Panc1 (cell line): ENCODE measurements at regions not wholly inside any gene's neighbourhood (a gene's known extent, or its start where the extent isn't known, plus 50 kb on each side); places are given as distances from the start of the nearest gene placed in this dataset.

Experiments used
- POLR2AphosphoS5 ChIP-seq: IDR thresholded peaks from 2 replicates; pipeline ENCODE4 v1.6.1; 2012; ENCODE audit warnings: mild to moderate bottlenecking, low read depth, low read length, moderate library complexity
- SIN3A ChIP-seq: IDR thresholded peaks from 2 replicates; pipeline ENCODE4 v1.6.1; 2012; ENCODE audit warnings: low read depth, mild to moderate bottlenecking, low read length, moderate library complexity, borderline replicate concordance; ENCODE audit not compliant: insufficient read depth
- TCF7L2 ChIP-seq: IDR thresholded peaks from 2 replicates; pipeline ENCODE4 v1.6.1; 2011; ENCODE audit warnings: mild to moderate bottlenecking, low read depth, low read length, inconsistent platforms
- TF ChIP-seq, protein P1 (sequence below): fragments of 450-650 bp; IDR thresholded peaks from 2 replicates; pipeline ENCODE4 v1.5.1; 2017; ENCODE audit warnings: mild to moderate bottlenecking
- TF ChIP-seq, protein P2 (sequence below), 2 experiments: IDR thresholded peaks; 2 replicates each; pipeline ENCODE4 v1.6.1; 2011 to 2012; ENCODE audit warnings: low read depth in 2 of 2, control low read depth in 1 of 2, low read length in 1 of 2, mild to moderate bottlenecking in 1 of 2, moderate library complexity in 1 of 2; ENCODE audit not compliant: insufficient read depth in 1 of 2

DNA sequence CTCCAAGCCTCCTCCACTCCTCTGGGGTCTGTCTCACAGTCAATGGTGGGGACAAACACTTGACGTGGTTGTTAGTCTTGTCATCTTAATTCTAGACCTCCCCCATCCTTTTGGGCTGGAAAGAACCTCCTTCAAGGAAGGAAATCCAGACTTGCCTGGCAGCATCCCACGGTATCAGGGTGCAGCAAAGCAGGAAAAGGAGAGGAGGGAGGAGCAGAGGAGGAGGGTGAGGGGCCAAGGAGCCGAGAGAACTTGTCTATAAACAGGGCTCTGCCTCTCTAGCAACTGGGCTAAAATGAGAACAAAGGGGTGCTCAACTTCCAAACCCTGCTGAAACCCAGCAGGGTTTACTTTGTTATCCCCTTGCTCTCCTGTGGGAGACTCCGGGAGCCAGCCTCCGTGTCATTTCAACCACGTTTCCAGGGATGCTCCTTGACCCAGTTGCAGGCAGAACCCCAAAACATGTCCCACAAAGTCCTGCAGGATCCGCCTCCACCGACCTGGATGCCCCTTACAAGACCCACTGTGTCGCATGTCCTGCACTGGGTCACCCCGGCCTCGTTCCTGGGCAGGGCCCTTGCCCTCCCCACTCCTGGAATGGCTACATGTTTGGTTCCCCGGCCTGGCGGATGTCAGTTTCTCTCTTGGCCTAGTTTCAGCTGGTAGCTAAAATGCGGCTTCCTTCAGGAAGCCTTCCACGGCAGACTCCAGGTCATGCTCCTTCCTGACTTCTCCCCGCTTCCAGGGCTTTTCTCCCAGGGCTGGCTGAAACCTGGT is 69.7 kb upstream of the MGMT start:
- TF ChIP-seq, protein P1, sequence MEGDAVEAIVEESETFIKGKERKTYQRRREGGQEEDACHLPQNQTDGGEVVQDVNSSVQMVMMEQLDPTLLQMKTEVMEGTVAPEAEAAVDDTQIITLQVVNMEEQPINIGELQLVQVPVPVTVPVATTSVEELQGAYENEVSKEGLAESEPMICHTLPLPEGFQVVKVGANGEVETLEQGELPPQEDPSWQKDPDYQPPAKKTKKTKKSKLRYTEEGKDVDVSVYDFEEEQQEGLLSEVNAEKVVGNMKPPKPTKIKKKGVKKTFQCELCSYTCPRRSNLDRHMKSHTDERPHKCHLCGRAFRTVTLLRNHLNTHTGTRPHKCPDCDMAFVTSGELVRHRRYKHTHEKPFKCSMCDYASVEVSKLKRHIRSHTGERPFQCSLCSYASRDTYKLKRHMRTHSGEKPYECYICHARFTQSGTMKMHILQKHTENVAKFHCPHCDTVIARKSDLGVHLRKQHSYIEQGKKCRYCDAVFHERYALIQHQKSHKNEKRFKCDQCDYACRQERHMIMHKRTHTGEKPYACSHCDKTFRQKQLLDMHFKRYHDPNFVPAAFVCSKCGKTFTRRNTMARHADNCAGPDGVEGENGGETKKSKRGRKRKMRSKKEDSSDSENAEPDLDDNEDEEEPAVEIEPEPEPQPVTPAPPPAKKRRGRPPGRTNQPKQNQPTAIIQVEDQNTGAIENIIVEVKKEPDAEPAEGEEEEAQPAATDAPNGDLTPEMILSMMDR, result no peak
- TF ChIP-seq TCF7L2, result no peak
- TF ChIP-seq, protein P2, sequence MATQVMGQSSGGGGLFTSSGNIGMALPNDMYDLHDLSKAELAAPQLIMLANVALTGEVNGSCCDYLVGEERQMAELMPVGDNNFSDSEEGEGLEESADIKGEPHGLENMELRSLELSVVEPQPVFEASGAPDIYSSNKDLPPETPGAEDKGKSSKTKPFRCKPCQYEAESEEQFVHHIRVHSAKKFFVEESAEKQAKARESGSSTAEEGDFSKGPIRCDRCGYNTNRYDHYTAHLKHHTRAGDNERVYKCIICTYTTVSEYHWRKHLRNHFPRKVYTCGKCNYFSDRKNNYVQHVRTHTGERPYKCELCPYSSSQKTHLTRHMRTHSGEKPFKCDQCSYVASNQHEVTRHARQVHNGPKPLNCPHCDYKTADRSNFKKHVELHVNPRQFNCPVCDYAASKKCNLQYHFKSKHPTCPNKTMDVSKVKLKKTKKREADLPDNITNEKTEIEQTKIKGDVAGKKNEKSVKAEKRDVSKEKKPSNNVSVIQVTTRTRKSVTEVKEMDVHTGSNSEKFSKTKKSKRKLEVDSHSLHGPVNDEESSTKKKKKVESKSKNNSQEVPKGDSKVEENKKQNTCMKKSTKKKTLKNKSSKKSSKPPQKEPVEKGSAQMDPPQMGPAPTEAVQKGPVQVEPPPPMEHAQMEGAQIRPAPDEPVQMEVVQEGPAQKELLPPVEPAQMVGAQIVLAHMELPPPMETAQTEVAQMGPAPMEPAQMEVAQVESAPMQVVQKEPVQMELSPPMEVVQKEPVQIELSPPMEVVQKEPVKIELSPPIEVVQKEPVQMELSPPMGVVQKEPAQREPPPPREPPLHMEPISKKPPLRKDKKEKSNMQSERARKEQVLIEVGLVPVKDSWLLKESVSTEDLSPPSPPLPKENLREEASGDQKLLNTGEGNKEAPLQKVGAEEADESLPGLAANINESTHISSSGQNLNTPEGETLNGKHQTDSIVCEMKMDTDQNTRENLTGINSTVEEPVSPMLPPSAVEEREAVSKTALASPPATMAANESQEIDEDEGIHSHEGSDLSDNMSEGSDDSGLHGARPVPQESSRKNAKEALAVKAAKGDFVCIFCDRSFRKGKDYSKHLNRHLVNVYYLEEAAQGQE (IDR thresholded peaks at IDR 0.05; ENCODE audit: insufficient read depth in 1 of 2, low read depth in 2 of 2, low read length in 1 of 2), result no peak
- no peak for TF ChIP-seq SIN3A
- no peak for TF ChIP-seq POLR2AphosphoS5
